C4-2B (cell line): ENCODE measurements at regions not wholly inside any gene's neighbourhood (a gene's known extent, or its start where the extent isn't known, plus 50 kb on each side); places are given as distances from the start of the nearest gene placed in this dataset.

ENCODE experiments used
- H3K27ac ChIP-seq: fragments of 450-650 bp; 2 replicates; pipeline ENCODE4 v1.5.1; 2017
- ZFX ChIP-seq: fragments of 450-650 bp; IDR thresholded peaks from 2 replicates; pipeline ENCODE4 v1.6.1; 2017
- TF ChIP-seq, protein P1 (sequence below): fragments of 450-650 bp; conservative IDR thresholded peaks from 2 replicates; pipeline ENCODE4 v1.5.1; 2017; ENCODE audit warnings: mild to moderate bottlenecking

DNA sequence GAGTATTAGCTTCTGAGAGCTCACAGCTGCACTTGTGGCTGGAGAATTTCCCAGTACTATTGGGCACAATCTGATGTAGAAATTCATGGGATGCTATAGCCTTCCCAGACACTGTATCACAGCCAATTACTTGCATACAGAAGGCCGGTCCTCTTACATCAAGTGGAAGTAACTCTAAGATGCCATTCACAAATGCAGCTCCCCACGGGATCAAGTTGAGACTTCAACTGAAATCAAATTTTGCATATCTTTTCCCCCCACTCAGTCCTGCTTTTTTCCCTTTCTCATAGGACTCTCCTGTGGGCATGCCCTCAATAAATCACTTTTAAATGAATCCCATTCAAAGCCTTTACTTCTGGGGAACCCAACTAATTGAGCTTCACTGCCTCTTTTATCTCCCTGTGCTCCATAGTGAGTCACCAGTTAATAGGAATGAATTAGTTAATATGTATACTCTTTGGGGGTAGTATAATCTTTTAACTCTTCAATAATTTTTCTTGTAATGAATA lies 1970.8 kb downstream of the OLFM4 start:
- no peak for TF ChIP-seq ZFX
- TF ChIP-seq, protein P1, sequence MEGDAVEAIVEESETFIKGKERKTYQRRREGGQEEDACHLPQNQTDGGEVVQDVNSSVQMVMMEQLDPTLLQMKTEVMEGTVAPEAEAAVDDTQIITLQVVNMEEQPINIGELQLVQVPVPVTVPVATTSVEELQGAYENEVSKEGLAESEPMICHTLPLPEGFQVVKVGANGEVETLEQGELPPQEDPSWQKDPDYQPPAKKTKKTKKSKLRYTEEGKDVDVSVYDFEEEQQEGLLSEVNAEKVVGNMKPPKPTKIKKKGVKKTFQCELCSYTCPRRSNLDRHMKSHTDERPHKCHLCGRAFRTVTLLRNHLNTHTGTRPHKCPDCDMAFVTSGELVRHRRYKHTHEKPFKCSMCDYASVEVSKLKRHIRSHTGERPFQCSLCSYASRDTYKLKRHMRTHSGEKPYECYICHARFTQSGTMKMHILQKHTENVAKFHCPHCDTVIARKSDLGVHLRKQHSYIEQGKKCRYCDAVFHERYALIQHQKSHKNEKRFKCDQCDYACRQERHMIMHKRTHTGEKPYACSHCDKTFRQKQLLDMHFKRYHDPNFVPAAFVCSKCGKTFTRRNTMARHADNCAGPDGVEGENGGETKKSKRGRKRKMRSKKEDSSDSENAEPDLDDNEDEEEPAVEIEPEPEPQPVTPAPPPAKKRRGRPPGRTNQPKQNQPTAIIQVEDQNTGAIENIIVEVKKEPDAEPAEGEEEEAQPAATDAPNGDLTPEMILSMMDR: no peak
- H3K27ac ChIP-seq: no peak overlapping the region

DNA sequence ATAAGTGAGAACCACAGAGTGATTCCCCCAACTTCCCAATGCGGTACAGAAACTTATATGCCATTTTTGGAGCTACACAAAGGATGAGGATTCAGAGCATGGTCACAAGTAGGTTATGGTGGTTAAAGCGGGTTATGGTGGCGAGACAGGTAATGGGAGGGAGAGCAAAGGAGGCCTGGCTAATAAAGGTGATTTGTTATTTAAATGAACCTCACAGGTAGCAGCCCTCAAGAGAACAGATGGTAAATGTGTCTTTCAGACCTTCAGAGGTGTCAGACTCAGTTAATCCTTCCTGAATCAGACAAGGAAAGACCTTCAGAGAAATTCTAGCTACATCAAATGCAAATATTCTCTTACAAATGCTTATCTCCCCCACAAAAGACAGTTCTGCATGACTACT lies 1971.4 kb downstream of the OLFM4 start:
- TF ChIP-seq ZFX: no peak
- TF ChIP-seq, protein P1: no peak
- no peak overlapping the region for H3K27ac ChIP-seq

DNA sequence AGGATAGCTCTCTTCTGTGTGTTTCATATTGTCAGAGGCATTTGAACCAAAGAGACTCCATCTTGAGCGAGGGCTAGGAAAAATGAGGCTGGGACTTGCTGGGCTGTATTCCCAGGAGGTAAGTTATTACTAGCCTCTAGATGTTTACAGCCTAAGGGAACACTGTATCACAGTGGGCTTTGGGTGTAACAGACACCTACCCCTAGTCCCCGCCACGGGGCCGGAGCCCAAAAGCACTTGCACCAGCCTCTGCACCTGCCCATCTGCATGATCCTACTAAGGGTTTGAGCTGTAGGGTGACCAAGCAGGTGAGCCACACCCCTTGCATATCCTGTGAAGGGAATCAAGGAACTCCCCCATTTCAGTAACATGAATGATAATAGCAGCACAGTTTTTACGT lies 1972.2 kb downstream of the OLFM4 start:
- TF ChIP-seq, protein P1: no peak
- no peak for TF ChIP-seq ZFX
- no peak overlapping the region for H3K27ac ChIP-seq

DNA sequence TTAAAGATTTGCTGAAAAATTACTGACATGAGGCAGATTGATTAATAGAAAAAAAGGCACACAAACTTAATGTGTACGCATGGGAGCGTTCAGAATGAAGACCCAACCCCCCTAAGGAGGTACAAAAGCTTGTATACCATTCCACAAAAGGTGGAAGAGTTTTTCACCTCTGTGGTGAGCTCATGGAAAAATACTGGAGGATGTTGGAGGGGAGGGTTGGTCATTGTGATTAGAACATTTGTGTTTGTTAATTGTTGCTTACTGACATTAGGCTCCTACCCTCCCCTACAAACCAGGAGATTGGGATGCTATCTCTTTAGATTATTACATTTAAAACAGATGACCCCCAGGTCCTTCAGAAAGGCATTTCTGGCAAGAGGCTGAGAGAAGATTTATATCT lies 1973.3 kb downstream of the OLFM4 start:
- TF ChIP-seq, protein P1: no peak
- no peak for TF ChIP-seq ZFX
- no peak overlapping the region for H3K27ac ChIP-seq

DNA sequence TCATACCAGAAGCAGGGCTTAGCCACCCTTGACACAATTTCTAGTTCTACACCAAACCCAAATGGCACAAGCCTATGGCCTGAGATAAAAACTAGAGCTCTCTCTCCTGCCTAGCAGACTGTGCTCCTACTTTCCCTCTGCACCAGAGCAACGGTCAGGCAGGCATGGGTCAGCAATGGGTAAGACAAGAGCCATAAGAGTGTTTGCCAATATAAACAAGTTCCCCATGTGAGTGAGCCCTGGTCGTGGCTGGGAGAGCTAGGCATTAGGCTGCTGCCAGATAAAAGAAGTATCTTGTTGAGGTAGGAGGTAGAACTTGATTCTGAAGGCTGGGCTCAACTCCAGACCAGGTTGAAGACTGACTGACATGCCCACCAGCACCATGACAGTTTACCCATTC lies 1979.1 kb downstream of the OLFM4 start:
- TF ChIP-seq, protein P1: no peak
- no peak for TF ChIP-seq ZFX
- H3K27ac ChIP-seq: no peak overlapping the region

DNA sequence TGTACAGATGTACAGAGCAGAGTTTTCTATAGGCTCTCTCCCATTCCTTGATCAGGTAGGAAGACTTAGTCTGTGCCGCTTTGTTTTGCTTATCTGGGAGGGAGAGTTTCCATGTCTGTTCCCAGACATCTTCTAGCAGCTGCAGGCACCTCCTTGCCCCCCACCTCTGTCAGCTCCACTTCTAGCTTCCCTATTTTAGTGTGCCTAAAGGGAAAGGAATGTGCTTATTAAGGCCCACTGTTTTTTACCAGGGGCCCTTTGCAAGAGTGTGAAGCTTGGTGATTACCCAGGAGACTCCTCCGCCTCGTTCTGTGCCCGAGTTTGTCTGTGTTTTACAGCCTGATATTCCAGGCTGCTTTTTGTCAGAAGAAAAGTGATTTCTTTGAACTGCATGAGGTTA lies 1984.4 kb downstream of the OLFM4 start:
- no peak overlapping the region for H3K27ac ChIP-seq
- no peak for TF ChIP-seq ZFX
- TF ChIP-seq, protein P1: no peak

DNA sequence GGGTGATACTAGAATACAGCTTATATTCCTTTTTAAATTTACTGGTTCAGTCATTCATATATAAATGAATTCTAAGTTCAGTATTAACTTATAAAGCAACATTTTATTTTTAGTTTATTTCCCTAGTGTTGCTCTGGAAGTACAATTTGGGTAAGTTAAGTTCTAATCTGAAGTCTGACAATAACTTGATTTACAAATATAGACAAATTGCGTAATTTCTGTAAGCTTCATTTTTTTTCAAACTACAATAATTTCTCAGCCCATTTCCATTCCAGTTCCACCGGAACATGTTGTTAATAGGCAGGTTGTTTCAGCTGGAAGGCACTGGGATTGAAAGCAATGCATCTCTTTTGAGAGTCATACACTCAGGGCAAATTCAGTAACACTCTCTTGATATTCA lies 2000.7 kb downstream of the OLFM4 start:
- no peak overlapping the region for H3K27ac ChIP-seq
- TF ChIP-seq, protein P1: no peak
- TF ChIP-seq ZFX: no peak
